Heart right ventricle (tissue), 16 donors: ENCODE measurements at regions not wholly inside any gene's neighbourhood (a gene's known extent, or its start where the extent isn't known, plus 50 kb on each side); places are given as distances from the start of the nearest gene placed in this dataset.

Experiments used
- ATAC-seq, 8 donors: fragments of 200-7000 bp; cut with Tn5 transposase; one replicate each; pipeline ENCODE4 v1.9.1; 2020; ENCODE audit warnings: mild to moderate bottlenecking in 8 of 8, moderate library complexity in 8 of 8, moderate number of reproducible peaks in 1 of 8
- DNase-seq, 2 donors: peaks; one replicate each; pipeline ENCODE4 v3.0.0-alpha.2; 2020
- H3K27ac ChIP-seq, 10 donors: fragments of 200-600 bp; sonication (generic) in 2 of 10; one replicate each; pipeline versions ENCODE4 v1.5.0 to v1.8.0; 2020 to 2022; ENCODE audit warnings: mild to moderate bottlenecking in 3 of 10
- H3K27me3 ChIP-seq, 7 donors: fragments of 200-600 bp; one replicate each; pipeline ENCODE4 v1.8.0; 2021 to 2022; ENCODE audit warnings: mild to moderate bottlenecking in 2 of 7
- H3K36me3 ChIP-seq, 9 donors: fragments of 200-600 bp; sonication (generic) in 1 of 9; one replicate each; pipeline versions ENCODE4 v1.5.0 to v1.8.0; 2020 to 2022; ENCODE audit warnings: mild to moderate bottlenecking in 2 of 9
- H3K4me1 ChIP-seq, 9 donors: fragments of 200-600 bp; sonication (generic) in 1 of 9; one replicate each; pipeline versions ENCODE4 v1.5.0 to v1.8.0; 2020 to 2022; ENCODE audit warnings: mild to moderate bottlenecking in 4 of 9
- H3K4me3 ChIP-seq, 10 donors: fragments of 200-600 bp; sonication (generic) in 2 of 10; one replicate each; pipeline versions ENCODE4 v1.5.0 to v1.8.0; 2020 to 2022; ENCODE audit warnings: mild to moderate bottlenecking in 7 of 10, moderate library complexity in 2 of 10
- H3K9me3 ChIP-seq, 11 donors: fragments of 200-600 bp in 10 of 11; sonication (generic) in 2 of 11; one replicate each; pipeline versions ENCODE4 v1.5.0 to v1.8.0; 2013 to 2022; ENCODE audit warnings: mild to moderate bottlenecking in 2 of 11, control low read depth in 1 of 11, moderate library complexity in 1 of 11
- CTCF ChIP-seq, 9 donors: fragments of 200-600 bp; sonication (generic) in 2 of 9; IDR thresholded peaks; one replicate each; pipeline versions ENCODE4 v1.5.0 to v1.8.0; 2021 to 2022; ENCODE audit warnings: antibody characterized with exemption in 9 of 9, mild to moderate bottlenecking in 5 of 9, moderate library complexity in 1 of 9
- WGBS, 2 donors: extraction: QIAGEN DNeasy Blood & Tissue Kit; methylation state at CpG; one replicate each; pipeline ENCODE4 v1.1.7; 2013; ENCODE audit warnings: inconsistent platforms in 1 of 2; 5-methylcytosine and 5-hydroxymethylcytosine counted together
- intact Hi-C, 10 donors: fragments of 100-400 bp; cut with DNase I; formaldehyde crosslinking; loops; one replicate each; pipeline versions ENCODE4 v1.11.1 to v1.14.2; 2022
- donor health status: Arrhythmogenic right ventricular cardiomyopathy.
- donor health status: ischemic (EF 13 %, LVEDD 7.1; RV severe dilation, severe dysfunction).
- donor health status: healthy with polysubstance abuse.
- donor health status: DM: no; HTN: yes; CAD: no.
- donor health status: DM: no; HTN: no; CAD: no.
- donor health status: ischemic (EF 25% LVEDD 6.9; RV normal size, moderate dysfunction).
- donor health status: ischemic (EF 25% LVEDD 5.7; RV mildly dilated, moderate dysfunction).
- donor health status: healthy.
- donor health status: DM: yes; HTN: yes; CAD: no.
- donor health status: Ischemic cardiomyopathy.
- donor health status: ischemic (EF 35%, LVEDD 5.7; RV mildly dilated, moderate dysfunction).
- donor health status: nonischemic (EF 11% LVEDD 7.7; RV severe dilation, severe dysfunction).
- donor health status: DM: yes; HTN: yes; CAD: no.
- donor health status: PGD.
- donor health status: ischemic (EF 29% LVEDD 5.4; RV normal size, mild dysfunction).
- donor health status: nonischemic (EF 23%, LVEDD 6.1; RV moderate dilation, normal function).

DNA sequence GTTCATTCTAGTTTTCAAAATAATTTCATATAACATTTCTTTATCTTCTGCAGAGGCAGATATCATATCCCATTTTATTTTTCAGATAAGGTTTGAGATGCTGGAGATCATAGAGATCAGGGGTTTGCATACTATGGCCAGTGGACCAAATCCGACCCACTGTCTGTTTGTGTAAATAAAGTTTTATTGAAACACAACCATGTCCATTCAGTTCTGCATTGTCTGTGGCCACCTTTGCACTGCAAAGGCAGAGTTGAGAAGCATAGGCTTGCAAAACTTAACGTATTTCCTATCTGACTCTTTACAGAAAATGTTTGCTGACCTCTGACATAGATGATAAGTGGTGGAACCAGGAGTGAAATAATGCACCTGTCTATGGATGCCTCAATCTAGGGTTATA, 63.9 kb upstream of the SOD3 start:
- ATAC-seq, result no peak

DNA sequence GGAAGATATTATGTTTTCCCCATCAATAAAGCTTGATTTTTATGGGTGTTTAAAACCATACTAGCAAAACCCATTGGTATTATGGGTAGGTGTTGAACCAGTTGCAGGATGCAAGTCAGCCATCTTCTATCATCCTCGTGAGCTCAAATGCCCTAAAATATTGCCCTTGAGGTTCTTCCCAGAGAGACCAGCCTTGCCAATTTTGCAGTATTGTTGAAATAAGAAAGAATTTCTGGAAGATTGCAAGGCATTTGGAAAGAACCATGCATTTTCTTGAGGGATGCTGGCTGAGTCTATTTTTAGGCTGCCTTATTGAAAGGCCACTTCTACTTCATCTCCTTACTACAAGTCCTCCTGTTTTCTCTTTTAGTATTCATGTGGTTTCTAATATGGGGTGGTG, 60.9 kb upstream of the SOD3 start:
- Histone ChIP-seq H3K9me3 (peaks cover 0 to 16% (median 0%) of the 10 kb centered on the region in 11 donors), H3K4me3 (no peak overlapping the region), H3K27me3 (no peaks in the 10 kb centered on the region), H3K27ac (no peak overlapping the region), H3K4me1 (peaks cover 0 to 26% (median 3%) of the 10 kb centered on the region in 9 donors), H3K36me3 (no peaks in the 10 kb centered on the region)
- intact Hi-C loops, result no loop called here
- WGBS, 2 donors, result 61 to 63% methylated on average over 1 of the region's 1 CpG
- DNase-seq, result no peak
- no peak for ATAC-seq
- TF ChIP-seq CTCF (IDR thresholded peaks at IDR 0.05), result no peak

More for the DNA sequence above, 63.9 kb upstream of the SOD3 start:
- Histone ChIP-seq H3K27ac (no peak overlapping the region), H3K4me3 (no peak overlapping the region), H3K36me3 (no peaks in the 10 kb centered on the region), H3K27me3 (peaks cover 0 to 5% (median 0%) of the 10 kb centered on the region in 7 donors), H3K4me1 (peaks cover 0 to 26% (median 3%) of the 10 kb centered on the region in 9 donors), H3K9me3 (no peaks in the 10 kb centered on the region)
- intact Hi-C loops, result no loop called here
- WGBS, 2 donors, result 85 to 91% methylated on average over 2 of the region's 2 CpGs
- no peak for TF ChIP-seq CTCF (IDR thresholded peaks at IDR 0.05)
- no peak for DNase-seq

DNA sequence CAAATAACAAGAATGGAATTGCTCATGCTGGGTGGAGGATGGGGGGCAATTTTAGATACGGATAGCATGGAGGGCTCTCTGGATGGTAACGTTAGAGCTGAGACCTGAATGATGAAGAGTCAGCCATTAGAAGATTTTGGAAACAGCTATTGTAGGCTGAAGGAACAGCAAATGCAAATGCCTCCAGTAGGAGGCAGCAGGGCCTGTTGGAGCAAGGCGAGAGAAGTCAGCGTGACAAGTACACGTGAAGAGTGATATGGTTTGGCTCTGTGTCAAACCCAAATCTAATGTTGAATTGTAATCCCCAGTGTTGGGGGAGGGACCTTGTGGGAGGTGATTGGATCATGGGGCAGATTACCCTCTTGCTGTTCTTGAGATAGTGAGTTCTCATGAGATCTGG, 59.3 kb upstream of the SOD3 start:
- peak in 5 of 9 donors; percentile 23 to 36 (median 31) for TF ChIP-seq CTCF (IDR thresholded peaks at IDR 0.05)
- Histone ChIP-seq H3K27me3 (no peaks in the 10 kb centered on the region), H3K4me1 (peaks cover 0 to 15% (median 0%) of the 10 kb centered on the region in 9 donors), H3K4me3 (no peak overlapping the region), H3K36me3 (no peaks in the 10 kb centered on the region), H3K9me3 (peaks cover 0 to 16% (median 0%) of the 10 kb centered on the region in 11 donors), H3K27ac (no peak overlapping the region)
- DNase-seq (no peak), ATAC-seq (no peak)
- intact Hi-C loops, result no loop called here
- WGBS, 2 donors, result 54 to 61% methylated on average over 5 of the region's 5 CpGs

- intact Hi-C loops, result no loop called here
- H3K4me3 ChIP-seq, result no peak overlapping the region
- H3K27me3 ChIP-seq, result no peaks in the 10 kb centered on the region
- ATAC-seq (no peak), DNase-seq (no peak)
- peaks cover 0 to 16% (median 0%) of the 10 kb centered on the region in 11 donors for H3K9me3 ChIP-seq
- no peak overlapping the region for H3K27ac ChIP-seq
- peaks cover 0 to 13% (median 0%) of the 10 kb centered on the region in 9 donors for H3K4me1 ChIP-seq
- no peak for TF ChIP-seq CTCF (IDR thresholded peaks at IDR 0.05)
- H3K36me3 ChIP-seq, result no peaks in the 10 kb centered on the region
- 59 to 61% methylated on average over 5 of the region's 5 CpGs for WGBS, 2 donors
Measured at GRCh38 chr4:24741910-24742309, 53.5 kb upstream of the SOD3 start.
